ENCODE measurements at regions not wholly inside any gene's neighbourhood (a gene's known extent, or its start where the extent isn't known, plus 50 kb on each side); places are given as distances from the start of the nearest gene placed in this dataset.
"Not testable (repeated sequence)": the region's sequence is repeated elsewhere in the genome, so short reads cannot be mapped to it uniquely, and the experiment has no call there.

DNA sequence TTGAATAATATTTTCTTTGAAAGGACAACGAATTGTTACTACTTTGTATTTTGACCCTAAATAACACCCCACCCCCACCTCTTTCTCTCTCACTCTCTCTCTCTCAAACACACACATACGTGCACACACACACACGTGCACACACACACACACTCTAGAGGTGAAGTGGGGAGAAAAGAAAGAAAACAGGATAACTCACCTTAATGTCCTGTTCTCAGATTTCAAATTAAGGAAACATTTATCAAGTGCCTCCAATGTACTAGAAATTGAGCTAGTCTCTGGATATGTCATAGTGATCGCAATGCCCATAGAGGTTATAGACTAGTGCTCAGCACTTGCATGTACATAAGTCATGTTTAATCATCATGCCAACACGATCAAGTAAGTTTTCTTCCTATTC lies 1483.6 kb upstream of the SEL1L start:
- DNase-seq (ENCODE audit: extremely low read depth, low read depth, low spot score), result no peak

- no peak for DNase-seq (ENCODE audit: extremely low read depth, low read depth, low spot score)
Observed at GRCh38 chr14:83019744-83020414, 1486.2 kb upstream of the SEL1L start.

DNA sequence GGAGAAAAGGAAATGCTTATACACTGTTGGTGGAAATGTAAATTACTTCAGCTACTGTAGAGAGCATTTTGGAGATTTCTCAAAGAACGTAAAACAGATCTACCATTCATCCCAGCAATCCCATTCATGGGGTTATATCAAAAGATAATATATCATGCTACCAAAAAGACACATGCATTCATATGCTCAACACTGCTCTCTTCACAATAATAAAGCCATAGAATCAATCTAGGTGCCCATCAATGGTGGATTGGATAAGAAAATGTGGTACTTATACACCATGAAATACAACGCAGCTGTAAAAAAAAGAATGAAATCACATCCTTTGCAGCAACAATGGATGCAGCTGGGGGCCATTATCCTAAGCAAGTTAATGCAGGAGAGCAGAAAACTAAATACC lies 1487.7 kb upstream of the SEL1L start:
- no peak for DNase-seq (ENCODE audit: extremely low read depth, low read depth, low spot score)

- DNase-seq (ENCODE audit: extremely low read depth, low read depth, low spot score), result no peak
Observed at GRCh38 chr14:83023369-83023768, 1489.7 kb upstream of the SEL1L start.

GRCh38 chr14:83041224-83041623 lies 1507.6 kb upstream of the SEL1L start:
- no peak for DNase-seq (ENCODE audit: extremely low read depth, low read depth, low spot score)

DNA sequence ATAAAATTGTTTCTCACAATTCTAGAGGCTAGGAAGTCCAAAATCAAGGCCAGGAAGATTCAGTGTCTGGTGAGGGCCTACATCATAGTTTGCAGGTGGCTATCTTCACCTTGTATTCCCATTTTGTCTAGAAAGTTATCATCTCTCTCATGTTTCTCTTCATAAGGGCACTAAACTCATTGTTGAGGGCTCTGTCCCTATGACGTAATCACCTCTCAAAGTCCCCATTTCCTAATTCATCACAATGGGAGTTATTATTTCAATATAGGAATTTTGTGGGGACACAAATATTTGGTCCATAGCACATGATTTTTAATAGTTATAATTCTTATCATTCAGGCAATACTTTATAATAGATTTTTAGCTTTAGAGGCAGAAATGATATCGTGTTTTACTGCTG lies 1509.2 kb upstream of the SEL1L start:
- DNase-seq (ENCODE audit: extremely low read depth, low read depth, low spot score), result no peak

GRCh38 chr14:83044001-83044400 lies 1510.3 kb upstream of the SEL1L start:
- DNase-seq (ENCODE audit: extremely low read depth, low read depth, low spot score), result no peak

DNA sequence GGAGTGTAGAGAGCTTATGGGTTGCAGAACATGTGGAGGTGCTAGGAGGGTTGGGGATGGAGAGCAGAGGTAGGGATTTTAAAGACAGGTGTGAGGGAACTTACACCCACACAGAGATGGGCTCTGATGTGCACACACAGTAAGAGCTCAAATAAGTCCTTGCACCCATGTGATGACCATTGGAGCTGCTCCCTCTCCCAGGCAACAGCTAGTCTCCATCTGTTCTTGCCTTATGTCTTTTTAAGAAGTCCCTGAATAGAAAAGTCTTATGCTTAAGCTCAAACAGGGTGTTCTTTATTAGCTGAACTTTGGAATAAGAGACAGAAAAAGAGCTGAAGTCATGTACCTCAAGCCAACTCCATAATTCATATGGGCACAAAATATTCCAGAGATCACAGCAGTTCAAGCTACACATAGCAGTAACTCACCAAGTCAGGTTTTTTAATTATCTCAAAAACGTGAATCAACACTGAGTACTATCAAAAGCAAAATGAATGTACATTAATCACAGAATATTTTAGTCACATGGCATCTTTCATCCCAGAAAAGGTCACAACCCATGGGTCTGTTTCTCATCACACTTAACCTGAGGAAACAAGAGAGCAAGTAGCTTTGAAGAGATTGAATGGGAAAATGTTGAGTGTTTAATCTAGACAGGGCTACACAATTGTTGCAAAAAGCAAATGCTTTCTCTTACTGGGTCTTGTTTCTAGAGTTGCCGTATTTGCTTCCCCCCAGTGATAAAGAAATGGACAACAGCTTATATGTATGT lies 1513.6 kb upstream of the SEL1L start:
- DNase-seq (ENCODE audit: extremely low read depth, low read depth, low spot score), result no peak

- no peak for DNase-seq (ENCODE audit: extremely low read depth, low read depth, low spot score)
Observed at GRCh38 chr14:83053022-83053710, 1519.5 kb upstream of the SEL1L start.

DNA sequence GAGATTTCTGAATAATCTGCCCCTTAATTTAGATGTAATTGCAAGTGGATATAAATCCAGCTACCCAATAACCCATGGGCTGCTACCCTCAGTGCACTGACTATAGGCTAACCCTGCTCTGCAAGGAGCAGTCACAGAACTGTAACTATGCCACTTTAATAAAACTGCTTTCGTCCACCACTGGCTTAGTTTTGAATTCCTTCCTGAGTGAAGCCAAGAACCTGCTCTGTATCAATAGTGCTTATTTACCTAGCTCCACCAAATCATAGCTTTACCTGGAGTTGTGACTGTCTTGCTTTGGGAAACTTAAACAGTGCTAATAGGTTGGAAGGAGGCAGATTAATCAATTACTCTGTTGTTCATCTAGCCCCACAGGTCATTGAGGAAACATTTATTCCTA lies 1524.4 kb upstream of the SEL1L start:
- no peak for DNase-seq (ENCODE audit: extremely low read depth, low read depth, low spot score)

GRCh38 chr14:83071888-83072501 lies 1538.3 kb upstream of the SEL1L start:
- DNase-seq (ENCODE audit: extremely low read depth, low read depth, low spot score), result no peak

- no peak for DNase-seq (ENCODE audit: extremely low read depth, low read depth, low spot score)
Observed at GRCh38 chr14:83085136-83085535, 1551.5 kb upstream of the SEL1L start.

DNA sequence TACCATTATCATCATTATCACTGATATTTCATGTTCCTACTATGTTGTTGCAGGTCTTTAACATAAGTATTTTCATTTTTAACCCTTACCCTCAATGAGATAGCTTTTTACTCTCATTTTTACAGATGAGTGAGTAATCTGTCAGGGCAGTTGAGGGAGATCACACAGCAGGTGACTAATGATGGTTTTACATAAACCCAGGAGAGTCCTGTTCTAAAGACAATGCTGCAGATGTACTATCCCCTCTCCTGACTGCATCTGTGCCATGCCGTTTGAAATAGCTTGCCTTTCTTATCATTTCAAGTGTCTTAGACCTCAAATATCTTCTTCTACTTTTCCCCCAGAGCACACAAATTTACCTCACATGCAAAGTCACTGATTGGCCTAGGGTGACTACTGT lies 1552.1 kb upstream of the SEL1L start:
- DNase-seq (ENCODE audit: extremely low read depth, low read depth, low spot score), result no peak

DNA sequence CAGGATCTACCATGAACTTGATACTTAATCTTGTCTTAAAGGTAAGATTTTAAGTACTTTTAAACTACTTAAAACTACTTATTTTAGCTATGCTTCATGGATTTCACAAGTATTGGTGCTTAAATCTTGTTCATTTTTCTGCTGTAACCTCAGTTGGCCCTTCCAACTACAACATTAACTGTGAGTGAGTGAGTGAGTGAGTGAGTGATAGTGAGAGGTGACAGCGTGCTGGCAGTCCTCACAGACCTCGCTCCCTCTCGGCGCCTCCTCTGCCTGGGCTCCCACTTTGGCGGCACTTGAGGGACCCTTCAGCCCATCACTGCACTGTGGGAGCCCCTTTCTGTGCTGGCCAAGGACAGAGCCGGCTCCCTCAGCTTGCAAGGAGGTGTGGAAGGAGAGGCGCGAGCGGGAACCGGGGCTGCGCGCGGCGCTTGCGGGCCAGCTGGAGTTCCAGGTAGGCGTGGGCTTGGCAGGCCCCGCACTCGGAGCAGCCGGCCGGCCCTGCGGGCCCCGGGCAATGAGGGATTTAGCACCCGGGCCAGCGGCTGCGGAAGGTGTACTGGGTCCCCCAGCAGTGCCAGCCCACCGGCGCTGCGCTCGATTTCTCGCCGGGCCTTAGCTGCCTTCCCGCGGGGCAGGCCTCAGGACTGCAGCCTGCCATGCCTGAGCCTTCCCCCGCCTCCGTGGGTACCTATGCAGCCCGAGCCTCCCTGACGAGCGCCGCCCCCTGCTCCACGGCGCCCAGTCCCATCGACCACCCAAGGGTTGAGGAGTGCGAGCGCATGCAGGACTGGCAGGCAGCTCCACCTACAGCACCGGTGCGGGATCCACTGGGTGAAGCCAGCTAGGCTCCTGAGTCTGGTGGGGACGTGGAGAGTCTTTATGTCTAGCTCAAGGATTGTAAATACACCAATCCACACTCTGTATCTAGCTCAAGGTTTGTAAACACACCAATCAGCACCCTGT lies 1558.6 kb upstream of the SEL1L start:
- DNase-seq (ENCODE audit: extremely low read depth, low read depth, low spot score), result not testable (repeated sequence)

- no peak for DNase-seq (ENCODE audit: extremely low read depth, low read depth, low spot score)
Observed at GRCh38 chr14:83096092-83096491, 1562.4 kb upstream of the SEL1L start.

DNA sequence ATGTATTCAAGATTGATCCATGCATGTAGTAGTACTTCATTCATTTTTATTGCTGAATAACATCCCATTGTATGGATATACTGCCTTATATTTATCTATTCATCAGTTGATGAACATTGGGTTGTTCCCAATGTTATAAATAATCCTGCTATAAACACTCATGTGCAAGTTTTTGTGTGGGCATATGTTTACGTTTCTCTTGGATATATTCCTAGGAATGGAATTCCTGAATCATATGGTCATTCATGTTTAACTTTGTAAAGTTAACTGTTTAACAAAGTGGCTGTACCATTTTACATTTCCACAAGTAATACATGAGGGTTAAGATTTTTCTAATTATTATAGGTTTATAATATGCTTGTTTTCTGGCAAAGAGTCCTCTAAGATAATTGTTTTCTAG lies 1568.2 kb upstream of the SEL1L start:
- no peak for DNase-seq (ENCODE audit: extremely low read depth, low read depth, low spot score)

DNA sequence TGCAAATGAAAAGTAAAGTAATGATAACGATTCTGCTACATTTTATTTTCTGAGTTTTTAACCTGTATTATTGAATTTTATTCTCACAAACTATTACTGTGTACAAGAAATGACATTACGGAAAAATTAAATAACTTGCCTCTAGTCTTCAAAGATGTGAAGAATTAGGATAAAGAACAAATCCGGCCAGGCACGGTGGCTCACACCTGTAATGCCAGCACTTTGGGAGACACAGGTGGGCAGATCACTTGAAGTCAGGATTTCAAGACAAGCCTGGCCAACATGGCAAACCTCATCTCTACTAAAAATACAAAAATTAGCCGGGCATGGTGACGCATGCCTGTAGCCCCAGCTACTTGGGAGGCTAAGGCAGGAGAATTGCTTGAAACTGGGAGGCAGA lies 1584.4 kb upstream of the SEL1L start:
- no peak for DNase-seq (ENCODE audit: extremely low read depth, low read depth, low spot score)

GRCh38 chr14:83120187-83120586 lies 1586.5 kb upstream of the SEL1L start:
- DNase-seq (ENCODE audit: extremely low read depth, low read depth, low spot score), result no peak

DNA sequence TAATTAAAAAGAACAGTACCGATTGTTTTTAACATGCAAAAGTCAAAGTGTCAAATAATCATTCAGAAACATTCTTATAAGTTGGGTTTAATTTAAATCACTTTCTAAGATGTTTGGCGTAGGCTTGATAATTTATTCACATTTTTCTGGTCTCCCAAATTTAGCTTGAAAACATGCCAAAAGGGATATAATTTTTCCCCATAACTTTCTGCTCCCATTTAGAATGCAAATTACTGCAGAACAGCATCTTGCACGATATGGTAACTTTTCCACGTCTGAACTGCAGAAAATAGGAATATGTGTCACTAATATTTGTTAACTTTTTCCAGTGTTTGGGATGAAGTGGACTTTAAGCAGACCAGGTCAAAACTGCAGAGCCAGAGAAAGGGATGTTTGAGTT lies 1592.4 kb upstream of the SEL1L start:
- DNase-seq (ENCODE audit: extremely low read depth, low read depth, low spot score), result no peak

DNA sequence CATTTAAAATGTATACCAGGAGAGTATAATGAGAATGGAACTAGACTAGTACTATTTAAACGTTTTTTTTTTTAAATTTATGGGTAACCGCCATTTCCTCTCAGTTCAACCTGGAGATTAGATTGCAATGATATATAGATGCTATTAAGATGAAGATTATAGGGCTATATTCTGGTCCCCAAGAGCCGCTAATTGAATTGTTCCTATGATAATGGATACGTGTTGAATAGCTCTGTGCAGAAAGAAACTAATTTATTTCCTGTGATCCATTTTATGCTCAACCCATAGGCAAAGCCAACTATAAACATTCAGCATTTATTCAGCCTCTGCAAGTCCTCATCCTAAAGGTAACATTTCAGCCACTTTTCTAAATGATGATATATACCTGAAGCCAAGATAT lies 1595.1 kb upstream of the SEL1L start:
- no peak for DNase-seq (ENCODE audit: extremely low read depth, low read depth, low spot score)

Data from glomerular endothelial cell (primary cell).